Suprapubic skin (tissue), 3 donors: ENCODE measurements at regions not wholly inside any gene's neighbourhood (a gene's known extent, or its start where the extent isn't known, plus 50 kb on each side); places are given as distances from the start of the nearest gene placed in this dataset.

Source experiments
- POLR2AphosphoS5 ChIP-seq, 3 donors: sonication (generic); formaldehyde crosslinking; IDR thresholded peaks; one replicate each; pipeline ENCODE4 v1.6.1; 2017; ENCODE audit warnings: antibody characterized with exemption in 3 of 3
- TF ChIP-seq, protein P1 (sequence below), 2 donors: fragments of 200-600 bp in 1 of 2; fragments of 450-650 bp in 1 of 2; sonication (generic) in 1 of 2; IDR thresholded peaks; one replicate each; pipeline ENCODE4 v1.5.1; 2016 to 2019; ENCODE audit warnings: antibody characterized with exemption in 2 of 2, mild to moderate bottlenecking in 1 of 2, moderate library complexity in 1 of 2

DNA sequence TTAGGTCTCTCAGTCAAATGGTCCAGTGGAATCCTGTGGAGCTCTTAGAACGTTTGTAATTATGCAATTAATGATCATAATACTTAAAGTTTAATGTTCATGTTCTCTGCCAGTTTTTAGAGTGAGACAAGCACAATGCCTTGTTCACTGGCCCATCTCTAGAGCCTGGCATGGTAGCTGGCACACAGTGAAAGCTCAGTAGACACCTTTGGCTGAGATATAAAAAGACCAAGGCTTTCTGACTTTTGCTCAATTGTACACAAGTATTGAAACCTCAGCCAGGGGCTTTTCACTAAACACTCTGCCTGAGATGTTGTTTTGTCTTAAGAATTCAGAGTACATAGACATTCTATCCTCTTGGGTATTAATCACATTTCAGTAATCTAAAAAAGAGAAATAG is 241.8 kb upstream of the ATP2B1 start:
- TF ChIP-seq, protein P1, sequence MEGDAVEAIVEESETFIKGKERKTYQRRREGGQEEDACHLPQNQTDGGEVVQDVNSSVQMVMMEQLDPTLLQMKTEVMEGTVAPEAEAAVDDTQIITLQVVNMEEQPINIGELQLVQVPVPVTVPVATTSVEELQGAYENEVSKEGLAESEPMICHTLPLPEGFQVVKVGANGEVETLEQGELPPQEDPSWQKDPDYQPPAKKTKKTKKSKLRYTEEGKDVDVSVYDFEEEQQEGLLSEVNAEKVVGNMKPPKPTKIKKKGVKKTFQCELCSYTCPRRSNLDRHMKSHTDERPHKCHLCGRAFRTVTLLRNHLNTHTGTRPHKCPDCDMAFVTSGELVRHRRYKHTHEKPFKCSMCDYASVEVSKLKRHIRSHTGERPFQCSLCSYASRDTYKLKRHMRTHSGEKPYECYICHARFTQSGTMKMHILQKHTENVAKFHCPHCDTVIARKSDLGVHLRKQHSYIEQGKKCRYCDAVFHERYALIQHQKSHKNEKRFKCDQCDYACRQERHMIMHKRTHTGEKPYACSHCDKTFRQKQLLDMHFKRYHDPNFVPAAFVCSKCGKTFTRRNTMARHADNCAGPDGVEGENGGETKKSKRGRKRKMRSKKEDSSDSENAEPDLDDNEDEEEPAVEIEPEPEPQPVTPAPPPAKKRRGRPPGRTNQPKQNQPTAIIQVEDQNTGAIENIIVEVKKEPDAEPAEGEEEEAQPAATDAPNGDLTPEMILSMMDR (IDR thresholded peaks at IDR 0.05): no peak
- TF ChIP-seq POLR2AphosphoS5 (IDR thresholded peaks at IDR 0.05): no peak
